ENCODE measurements at regions not wholly inside any gene's neighbourhood (a gene's known extent, or its start where the extent isn't known, plus 50 kb on each side); places are given as distances from the start of the nearest gene placed in this dataset.

GRCh38 chr2:15866563-15867193, 73.7 kb upstream of the MYCN start:
- DNase-seq (ENCODE audit: low read depth), result no peak

DNA sequence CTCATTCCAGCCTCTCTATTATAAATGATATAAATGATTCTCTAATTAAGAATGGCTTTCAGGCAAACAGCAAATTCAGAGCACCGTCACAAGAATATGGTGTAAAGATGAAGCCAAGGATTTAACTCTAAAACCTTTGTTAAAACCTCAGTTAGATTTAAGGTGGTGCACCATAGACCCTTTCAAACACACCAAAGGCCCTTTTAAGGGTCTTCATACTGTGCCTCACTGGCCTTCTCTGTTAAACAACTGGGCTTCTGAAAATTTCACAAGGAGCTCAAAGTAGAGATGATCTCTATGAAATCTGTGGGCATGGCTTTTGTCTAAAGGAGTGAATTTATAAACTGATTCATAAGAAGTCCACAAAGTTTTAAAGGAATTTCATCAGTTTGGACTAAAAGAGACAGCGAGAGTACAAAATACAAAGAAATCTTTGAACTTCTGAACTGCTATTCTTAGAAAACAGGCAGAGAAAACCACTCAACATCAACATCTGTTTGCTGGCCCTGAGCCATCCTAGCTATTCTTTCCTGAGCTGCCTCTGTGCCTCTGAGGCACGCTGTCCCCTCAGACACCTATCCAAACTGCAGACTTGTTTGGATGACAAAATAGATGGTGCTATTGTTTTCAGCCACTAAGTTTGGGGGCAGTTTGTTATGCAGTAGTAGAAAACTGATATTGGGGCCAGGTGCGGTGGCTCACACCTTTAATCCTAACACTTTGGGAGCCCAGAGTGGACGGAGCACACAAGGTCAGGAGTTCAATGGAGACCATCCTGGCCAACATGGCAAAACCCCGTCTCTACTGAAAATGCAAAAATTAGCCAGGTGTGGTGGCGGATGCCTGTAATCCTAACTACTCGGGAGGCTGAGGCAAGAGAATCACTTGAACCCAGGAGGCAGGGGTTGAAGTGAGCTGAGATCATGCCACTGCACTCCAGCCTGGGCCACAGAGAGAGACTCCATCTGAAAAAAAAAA, 72.9 kb upstream of the MYCN start:
- DNase-seq (ENCODE audit: low read depth), result no peak

DNA sequence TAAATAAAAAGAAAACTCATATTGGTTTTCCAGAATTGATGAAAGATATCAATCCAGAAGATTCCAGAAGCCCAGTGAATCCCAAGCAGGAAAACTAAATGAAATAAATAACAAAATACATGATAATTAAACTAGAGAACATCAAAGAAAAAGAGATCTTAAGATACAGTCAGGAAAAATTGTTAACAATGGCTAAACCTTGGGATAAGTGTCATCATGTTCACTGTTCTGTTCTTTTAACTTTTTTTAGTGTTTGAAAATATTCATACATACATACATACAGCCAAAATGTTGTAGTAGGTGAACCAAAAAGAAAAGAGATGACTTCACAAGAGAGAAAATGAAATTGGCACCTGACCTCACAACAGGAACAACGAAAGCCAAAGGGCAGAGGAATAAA, 72.2 kb upstream of the MYCN start:
- DNase-seq (ENCODE audit: low read depth), result no peak

- DNase-seq (ENCODE audit: low read depth), result no peak
Observed at GRCh38 chr2:15868704-15869103, 71.6 kb upstream of the MYCN start.

- DNase-seq (ENCODE audit: low read depth), result no peak
Observed at GRCh38 chr2:15869396-15869795, 71.0 kb upstream of the MYCN start.

DNA sequence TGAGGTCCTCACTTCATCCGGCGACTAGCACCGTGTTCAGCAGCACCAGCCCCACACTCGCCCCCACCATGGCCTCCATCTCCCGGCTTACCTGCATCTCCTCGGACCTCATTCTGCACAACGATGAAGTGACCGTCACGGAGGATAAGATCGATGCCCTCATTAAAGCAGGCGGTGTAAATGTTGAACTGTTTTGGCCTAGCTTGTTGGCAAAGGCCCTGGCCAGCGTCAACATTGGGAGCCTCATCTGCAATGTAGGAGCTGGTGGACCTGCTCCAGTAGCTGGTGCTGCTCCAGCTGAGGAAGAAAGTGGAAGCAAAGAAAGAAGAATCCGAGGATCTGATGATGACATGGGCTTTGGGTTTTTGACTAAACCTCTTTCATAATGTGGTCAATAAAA, 70.5 kb upstream of the MYCN start:
- DNase-seq (ENCODE audit: low read depth), result no peak

- no peak for DNase-seq (ENCODE audit: low read depth)
Observed at GRCh38 chr2:15870565-15870964, 69.8 kb upstream of the MYCN start.

DNA sequence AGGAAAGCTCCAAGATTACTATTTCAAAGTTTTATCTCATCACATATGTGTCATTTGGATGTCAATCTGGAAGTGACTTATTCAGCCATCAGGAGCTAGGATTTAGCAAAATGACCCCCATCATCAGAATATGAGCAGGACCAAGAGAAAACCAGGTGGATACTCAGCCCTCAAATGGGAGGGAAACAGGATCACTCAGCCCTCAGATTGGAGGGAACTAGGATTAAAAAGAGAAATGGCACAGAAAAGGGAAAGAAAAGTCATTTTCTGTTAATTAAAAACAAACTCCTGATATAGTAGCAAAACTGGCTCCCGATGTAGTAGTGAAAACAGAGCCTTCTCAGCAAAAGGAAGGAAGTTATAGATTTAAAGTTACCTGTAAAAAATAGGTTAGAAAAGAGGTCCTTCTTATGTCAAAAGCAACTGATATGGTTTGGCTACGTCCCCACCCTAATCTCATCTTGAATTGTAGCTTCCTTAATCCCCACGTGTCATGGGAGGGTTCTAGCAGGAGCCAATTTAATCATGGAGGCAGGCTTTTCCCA, 69.0 kb upstream of the MYCN start:
- no peak for DNase-seq (ENCODE audit: low read depth)

GRCh38 chr2:15872854-15873253, 67.5 kb upstream of the MYCN start:
- no peak for DNase-seq (ENCODE audit: low read depth)

GRCh38 chr2:15874321-15874720, 66.0 kb upstream of the MYCN start:
- no peak for DNase-seq (ENCODE audit: low read depth)

GRCh38 chr2:15874854-15875804, 65.2 kb upstream of the MYCN start:
- no peak for DNase-seq (ENCODE audit: low read depth)

GRCh38 chr2:15875969-15876705, 64.2 kb upstream of the MYCN start:
- DNase-seq (ENCODE audit: low read depth), result no peak

- DNase-seq (ENCODE audit: low read depth), result no peak
Observed at GRCh38 chr2:15880226-15881119, 59.9 kb upstream of the MYCN start.

GRCh38 chr2:15881120-15881433, 59.3 kb upstream of the MYCN start:
- DNase-seq (ENCODE audit: low read depth), result no peak

DNA sequence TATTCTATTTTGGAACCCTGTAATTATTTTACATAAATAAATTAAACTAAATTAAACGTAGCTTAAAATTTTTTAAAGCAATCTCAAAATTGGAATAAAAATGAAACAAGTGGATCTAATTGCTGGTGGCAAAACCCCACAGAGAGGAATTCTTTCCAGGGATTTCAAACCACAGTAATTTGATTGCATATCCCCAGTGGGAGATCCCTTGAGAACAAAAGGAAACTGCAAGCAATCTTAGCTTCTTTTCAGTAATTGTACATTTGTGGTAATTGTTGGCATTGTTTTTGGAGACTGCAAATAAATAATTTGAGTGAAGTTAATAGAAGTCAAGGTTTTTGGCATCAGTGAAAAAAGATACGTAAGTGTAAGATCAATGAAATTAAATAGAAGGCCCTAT, 58.7 kb upstream of the MYCN start:
- DNase-seq (ENCODE audit: low read depth), result no peak

- no peak for DNase-seq (ENCODE audit: low read depth)
Observed at GRCh38 chr2:15882761-15883497, 57.4 kb upstream of the MYCN start.

DNA sequence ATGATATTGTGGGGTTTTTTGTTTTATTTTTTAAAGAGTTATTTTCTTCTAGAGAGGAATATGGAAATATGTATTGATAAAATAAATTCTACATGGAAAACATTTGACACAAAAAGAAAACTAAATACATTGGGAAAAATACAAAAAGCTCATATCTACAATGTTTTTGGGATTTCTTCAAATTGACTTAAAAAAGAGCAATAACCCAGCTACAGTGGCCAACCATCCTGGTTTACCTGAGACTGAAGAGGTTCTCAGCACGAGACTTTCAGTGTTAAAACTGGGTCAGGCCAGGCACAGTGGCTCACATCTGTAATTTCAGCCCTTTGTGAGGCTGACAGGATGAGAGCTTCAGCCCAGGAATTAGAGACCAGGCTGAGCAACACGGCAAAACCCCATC, 56.7 kb upstream of the MYCN start:
- DNase-seq (ENCODE audit: low read depth), result no peak

DNA sequence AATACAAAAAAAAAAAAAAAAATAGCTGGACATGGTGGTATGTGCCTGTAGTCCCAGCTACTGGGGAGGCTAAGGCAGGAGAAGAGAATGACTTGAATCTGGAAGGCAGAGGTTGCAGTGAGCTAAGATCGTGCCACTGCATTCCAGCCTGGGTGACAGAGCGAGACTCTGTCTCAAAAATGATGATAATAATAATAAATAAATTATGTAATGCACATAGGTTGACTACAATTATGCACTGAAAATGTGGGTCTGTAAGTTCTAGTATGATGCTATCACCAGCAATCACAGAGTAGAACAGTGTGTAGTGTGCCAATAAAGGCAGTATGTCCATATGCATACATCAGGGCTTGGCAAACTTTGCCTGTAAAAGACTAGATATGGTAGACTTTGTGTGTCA, 55.6 kb upstream of the MYCN start:
- DNase-seq (ENCODE audit: low read depth), result no peak

DNA sequence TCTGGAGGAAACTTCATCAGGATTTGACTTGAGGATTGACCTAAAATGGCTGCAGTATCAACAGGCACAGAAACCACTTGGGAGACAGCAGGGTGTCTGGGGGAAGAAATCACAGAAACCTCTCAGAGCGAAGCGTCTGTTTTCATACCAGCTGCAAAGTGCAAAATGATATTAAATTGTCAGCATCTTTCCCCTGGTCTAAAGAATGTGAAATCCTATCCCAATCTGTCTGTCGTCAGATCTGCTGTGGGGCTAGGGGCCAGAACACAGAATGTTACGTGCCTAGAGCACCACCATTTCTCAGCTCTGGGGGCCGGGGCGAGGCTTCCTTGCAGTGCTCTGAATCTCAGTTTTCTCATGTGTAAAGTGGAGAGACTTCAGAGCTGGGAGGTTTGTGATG, 54.1 kb upstream of the MYCN start:
- DNase-seq (ENCODE audit: low read depth), result no peak

Measured in fibroblast of the conjunctiva (primary cell).